Type B pancreatic cell (in vitro differentiated cells): ENCODE measurements at regions not wholly inside any gene's neighbourhood (a gene's known extent, or its start where the extent isn't known, plus 50 kb on each side); places are given as distances from the start of the nearest gene placed in this dataset.

Experiments
- DNase-seq: peaks from one replicate; pipeline ENCODE4 v3.0.0; 2021; ENCODE audit warnings: mixed read lengths; ENCODE audit not compliant: unreplicated experiment; ENCODE audit errors: extremely low spot score
- H3K27ac Mint-ChIP-seq: 2 replicates; pipeline ENCODE4 v1.8.0; 2021; ENCODE audit warnings: mild to moderate bottlenecking, mixed read lengths
- H3K27me3 Mint-ChIP-seq: 2 replicates; pipeline ENCODE4 v1.8.0; 2021; ENCODE audit warnings: mixed read lengths
- H3K36me3 Mint-ChIP-seq: 2 replicates; pipeline ENCODE4 v1.8.0; 2021; ENCODE audit warnings: mixed read lengths
- H3K4me1 Mint-ChIP-seq: one replicate; pipeline ENCODE4 v1.8.0; 2021; ENCODE audit warnings: mixed read lengths; ENCODE audit not compliant: unreplicated experiment
- H3K4me3 Mint-ChIP-seq: 2 replicates; pipeline ENCODE4 v1.8.0; 2021; ENCODE audit warnings: mild to moderate bottlenecking, mixed read lengths
- H3K9me3 Mint-ChIP-seq: 2 replicates; pipeline ENCODE4 v1.8.0; 2021; ENCODE audit warnings: mixed read lengths
- TF ChIP-seq, protein P1 (sequence below): fragments of 200-600 bp; sonication (generic); conservative IDR thresholded peaks from 2 replicates; pipeline ENCODE4 v1.5.0; 2021; ENCODE audit warnings: antibody characterized with exemption, mild to moderate bottlenecking

DNA sequence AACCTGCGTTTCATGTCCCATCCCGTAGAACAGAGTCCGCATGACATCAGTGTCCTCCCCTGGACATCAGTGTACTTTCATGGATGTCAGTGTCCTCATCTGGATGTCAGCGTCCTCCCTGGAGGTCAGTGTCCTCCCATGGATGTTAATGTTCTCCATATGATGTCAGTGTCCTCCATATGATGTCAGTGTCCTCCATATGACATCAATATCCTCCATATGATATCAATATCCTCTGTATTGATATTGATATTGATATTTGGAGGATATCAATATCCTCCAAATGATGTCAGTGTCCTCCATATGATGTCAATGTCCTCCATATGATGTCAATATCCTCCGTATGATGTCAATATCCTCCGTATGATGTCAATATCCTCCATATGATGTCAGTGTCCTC is 284.9 kb downstream of the AJAP1 start:
- H3K4me1 Mint-ChIP-seq, result no peaks in the 10 kb centered on the region
- H3K27ac Mint-ChIP-seq, result no peak overlapping the region
- H3K27me3 Mint-ChIP-seq, result peaks cover 9% of the 10 kb centered on the region
- TF ChIP-seq, protein P1, sequence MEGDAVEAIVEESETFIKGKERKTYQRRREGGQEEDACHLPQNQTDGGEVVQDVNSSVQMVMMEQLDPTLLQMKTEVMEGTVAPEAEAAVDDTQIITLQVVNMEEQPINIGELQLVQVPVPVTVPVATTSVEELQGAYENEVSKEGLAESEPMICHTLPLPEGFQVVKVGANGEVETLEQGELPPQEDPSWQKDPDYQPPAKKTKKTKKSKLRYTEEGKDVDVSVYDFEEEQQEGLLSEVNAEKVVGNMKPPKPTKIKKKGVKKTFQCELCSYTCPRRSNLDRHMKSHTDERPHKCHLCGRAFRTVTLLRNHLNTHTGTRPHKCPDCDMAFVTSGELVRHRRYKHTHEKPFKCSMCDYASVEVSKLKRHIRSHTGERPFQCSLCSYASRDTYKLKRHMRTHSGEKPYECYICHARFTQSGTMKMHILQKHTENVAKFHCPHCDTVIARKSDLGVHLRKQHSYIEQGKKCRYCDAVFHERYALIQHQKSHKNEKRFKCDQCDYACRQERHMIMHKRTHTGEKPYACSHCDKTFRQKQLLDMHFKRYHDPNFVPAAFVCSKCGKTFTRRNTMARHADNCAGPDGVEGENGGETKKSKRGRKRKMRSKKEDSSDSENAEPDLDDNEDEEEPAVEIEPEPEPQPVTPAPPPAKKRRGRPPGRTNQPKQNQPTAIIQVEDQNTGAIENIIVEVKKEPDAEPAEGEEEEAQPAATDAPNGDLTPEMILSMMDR, result no peak
- no peaks in the 10 kb centered on the region for H3K36me3 Mint-ChIP-seq
- no peaks in the 10 kb centered on the region for H3K9me3 Mint-ChIP-seq
- DNase-seq, result no peak
- H3K4me3 Mint-ChIP-seq, result no peak overlapping the region

DNA sequence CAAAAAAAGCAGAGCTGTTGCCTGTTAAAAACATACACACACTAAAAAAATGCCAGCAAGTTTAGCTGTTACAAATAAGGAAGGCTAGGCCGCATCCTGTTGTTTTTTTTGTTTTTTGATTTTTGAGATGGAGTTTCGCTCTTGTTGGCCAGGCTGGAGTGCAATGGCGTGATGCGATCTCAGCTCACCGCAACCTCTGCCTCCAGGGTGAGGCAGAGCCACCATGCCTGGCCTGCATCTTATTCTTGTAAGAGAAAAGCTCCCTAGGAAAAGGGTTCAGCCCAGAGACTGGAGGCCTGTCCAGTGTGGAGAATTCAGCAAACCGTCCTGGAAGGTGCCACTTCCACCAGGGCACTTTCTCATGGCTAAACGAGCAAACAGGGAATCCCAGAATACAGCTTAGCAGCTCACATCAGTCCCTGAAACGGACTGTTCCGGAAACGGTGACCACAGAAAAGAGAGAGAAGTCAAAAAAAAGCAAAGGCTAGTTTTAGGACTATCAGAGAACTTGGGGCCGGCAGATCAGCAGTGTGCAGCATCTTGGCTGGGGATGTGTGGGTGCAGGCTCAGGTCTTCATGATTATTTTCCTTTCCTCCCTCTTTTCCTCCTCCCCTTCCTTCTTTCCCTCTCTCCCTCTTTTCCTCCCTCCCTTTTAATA is 283.6 kb downstream of the AJAP1 start:
- TF ChIP-seq, protein P1, result no peak
- Mint-ChIP-seq H3K9me3 (no peaks in the 10 kb centered on the region), H3K36me3 (no peaks in the 10 kb centered on the region)

GRCh38 chr1:4935807-4936206 is 281.4 kb downstream of the AJAP1 start:
- Mint-ChIP-seq H3K4me1 (no peaks in the 10 kb centered on the region), H3K27me3 (peaks cover 6% of the 10 kb centered on the region), H3K9me3 (no peaks in the 10 kb centered on the region), H3K4me3 (no peak overlapping the region), H3K27ac (no peak overlapping the region), H3K36me3 (no peaks in the 10 kb centered on the region)
- TF ChIP-seq, protein P1, result no peak
- DNase-seq, result no peak

More for the DNA sequence above, 283.6 kb downstream of the AJAP1 start:
- no peak overlapping the region for H3K4me3 Mint-ChIP-seq
- H3K27ac Mint-ChIP-seq, result no peak overlapping the region
- H3K4me1 Mint-ChIP-seq, result no peaks in the 10 kb centered on the region
- peaks cover 10% of the 10 kb centered on the region for H3K27me3 Mint-ChIP-seq
- DNase-seq, result no peak

GRCh38 chr1:4933232-4933631 is 278.8 kb downstream of the AJAP1 start:
- Mint-ChIP-seq H3K36me3 (no peaks in the 10 kb centered on the region), H3K27ac (no peak overlapping the region), H3K4me3 (no peak overlapping the region), H3K27me3 (peaks cover 3% of the 10 kb centered on the region), H3K9me3 (no peaks in the 10 kb centered on the region), H3K4me1 (no peaks in the 10 kb centered on the region)
- DNase-seq, result no peak
- TF ChIP-seq, protein P1, result no peak

GRCh38 chr1:4932311-4933030 is 278.1 kb downstream of the AJAP1 start:
- Mint-ChIP-seq H3K36me3 (no peaks in the 10 kb centered on the region), H3K9me3 (no peaks in the 10 kb centered on the region), H3K4me3 (no peak overlapping the region), H3K27me3 (peaks cover 3% of the 10 kb centered on the region), H3K27ac (no peak overlapping the region), H3K4me1 (no peaks in the 10 kb centered on the region)
- DNase-seq, result no peak
- TF ChIP-seq, protein P1, result no peak
